ENCODE measurements at regions not wholly inside any gene's neighbourhood (a gene's known extent, or its start where the extent isn't known, plus 50 kb on each side); places are given as distances from the start of the nearest gene placed in this dataset.

- H3K27me3 ChIP-seq = no peaks in the 10 kb centered on the region
- DNase-seq (ENCODE audit: low spot score in 2 of 2) = no peak
- TF ChIP-seq POLR2A (IDR thresholded peaks at IDR 0.05) = no peak
- TF ChIP-seq EP300 (IDR thresholded peaks at IDR 0.05) = no peak
- TF ChIP-seq CTCF (IDR thresholded peaks at IDR 0.05) = no peak
- no peaks in the 10 kb centered on the region for H3K36me3 ChIP-seq
- H3K27ac ChIP-seq = no peak overlapping the region
- peaks cover 0 to 4% (median 0%) of the 10 kb centered on the region in 4 donors for H3K9me3 ChIP-seq
- H3K4me1 ChIP-seq = no peaks in the 10 kb centered on the region
- no peak overlapping the region for H3K4me3 ChIP-seq
These were observed 470.8 kb upstream of the IGFBP7 start for GRCh38 chr4:57580710-57581599.

GRCh38 chr4:57575426-57575825 lies 465.2 kb upstream of the IGFBP7 start:
- TF ChIP-seq POLR2A (IDR thresholded peaks at IDR 0.05) (no peak), CTCF (IDR thresholded peaks at IDR 0.05) (no peak), EP300 (IDR thresholded peaks at IDR 0.05) (no peak)
- H3K36me3 ChIP-seq = no peaks in the 10 kb centered on the region
- 37 to 40% methylated on average over 2 of the region's 2 CpGs for WGBS, 2 donors
- peaks cover 0 to 4% (median 0%) of the 10 kb centered on the region in 4 donors for H3K9me3 ChIP-seq
- H3K27me3 ChIP-seq = no peaks in the 10 kb centered on the region
- no peaks in the 10 kb centered on the region for H3K4me1 ChIP-seq
- H3K4me3 ChIP-seq = no peak overlapping the region
- DNase-seq (ENCODE audit: low spot score in 2 of 2) = no peak
- no peak overlapping the region for H3K27ac ChIP-seq

DNA sequence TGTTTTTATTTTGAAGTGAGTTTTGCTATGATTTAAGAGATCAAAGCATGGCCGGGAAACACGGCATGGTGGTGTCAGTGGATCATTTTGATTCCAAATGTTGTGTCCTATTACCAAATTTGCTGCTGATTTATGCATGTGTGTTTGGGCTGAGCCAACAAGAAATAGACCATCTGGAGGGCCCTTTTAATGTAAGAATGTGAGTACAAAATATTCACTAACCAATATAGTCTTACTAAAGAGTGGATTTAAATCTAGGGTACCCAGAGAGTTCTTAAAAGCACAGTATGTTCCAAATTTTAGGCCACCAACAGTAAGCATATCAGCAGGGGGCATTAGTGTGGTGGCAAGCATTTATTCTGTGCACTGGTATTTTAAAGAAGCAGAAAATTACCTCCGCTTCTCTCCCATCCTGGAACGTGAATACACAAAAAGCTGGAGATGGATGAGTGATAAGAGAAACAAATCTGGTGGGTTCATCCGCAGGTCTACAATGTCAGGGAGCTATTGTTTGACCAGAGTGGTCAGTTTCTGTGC lies 444.4 kb upstream of the IGFBP7 start:
- Histone ChIP-seq H3K27ac (no peak overlapping the region), H3K4me1 (no peaks in the 10 kb centered on the region), H3K4me3 (no peak overlapping the region), H3K27me3 (no peaks in the 10 kb centered on the region), H3K36me3 (no peaks in the 10 kb centered on the region), H3K9me3 (peaks cover 0 to 1% (median 0%) of the 10 kb centered on the region in 4 donors)
- DNase-seq (ENCODE audit: low spot score in 2 of 2) = no peak
- no peak for TF ChIP-seq POLR2A (IDR thresholded peaks at IDR 0.05)
- TF ChIP-seq CTCF (IDR thresholded peaks at IDR 0.05) = no peak
- no peak for TF ChIP-seq EP300 (IDR thresholded peaks at IDR 0.05)
- WGBS, 2 donors = 63 to 75% methylated on average over 5 of the region's 5 CpGs

- TF ChIP-seq CTCF (IDR thresholded peaks at IDR 0.05) = no peak
- no peak for TF ChIP-seq POLR2A (IDR thresholded peaks at IDR 0.05)
- DNase-seq (ENCODE audit: low spot score in 2 of 2) = no peak
- Histone ChIP-seq H3K27me3 (no peaks in the 10 kb centered on the region), H3K4me3 (no peak overlapping the region), H3K4me1 (no peaks in the 10 kb centered on the region), H3K27ac (no peak overlapping the region), H3K9me3 (no peaks in the 10 kb centered on the region), H3K36me3 (no peaks in the 10 kb centered on the region)
- WGBS, 2 donors = 48 to 54% methylated on average over 3 of the region's 3 CpGs
These were observed 443.5 kb upstream of the IGFBP7 start for GRCh38 chr4:57553728-57554127.

DNA sequence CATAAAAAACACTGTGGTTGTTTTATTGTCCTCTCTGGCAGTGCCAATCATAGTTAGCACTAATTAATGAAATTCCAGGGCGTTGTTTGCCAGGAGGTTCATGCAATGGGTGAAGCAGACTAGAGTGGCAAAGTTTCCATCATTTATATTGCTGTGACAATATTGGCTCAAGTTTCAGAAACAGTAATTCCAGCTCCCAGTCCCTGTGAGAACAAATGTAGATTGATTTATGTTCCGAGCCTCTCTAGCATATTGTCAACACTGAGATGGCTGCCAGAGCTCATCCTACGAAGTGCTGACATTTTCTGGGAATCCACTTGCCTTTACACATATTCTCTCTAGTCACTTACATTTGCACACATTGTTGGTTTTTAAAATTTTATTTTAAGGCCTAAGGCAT lies 440.0 kb upstream of the IGFBP7 start:
- H3K9me3 ChIP-seq = no peaks in the 10 kb centered on the region
- no peak for DNase-seq (ENCODE audit: low spot score in 2 of 2)
- no peak for TF ChIP-seq EP300 (IDR thresholded peaks at IDR 0.05)
- TF ChIP-seq CTCF (IDR thresholded peaks at IDR 0.05) = no peak
- TF ChIP-seq POLR2A (IDR thresholded peaks at IDR 0.05) = no peak
- no peak overlapping the region for H3K4me3 ChIP-seq
- 32 to 35% methylated on average over 3 of the region's 3 CpGs for WGBS, 2 donors
- no peaks in the 10 kb centered on the region for H3K4me1 ChIP-seq
- H3K27me3 ChIP-seq = no peaks in the 10 kb centered on the region
- H3K27ac ChIP-seq = no peak overlapping the region
- H3K36me3 ChIP-seq = no peaks in the 10 kb centered on the region
